GM18511 (cell line): ENCODE measurements at regions not wholly inside any gene's neighbourhood (a gene's known extent, or its start where the extent isn't known, plus 50 kb on each side); places are given as distances from the start of the nearest gene placed in this dataset.

Experiments used
- ATAC-seq: cut with Tn5 transposase; IDR thresholded peaks from one replicate; pipeline ENCODE4 v1.9.1; 2021; ENCODE audit warnings: mild to moderate bottlenecking, moderate library complexity; ENCODE audit not compliant: unreplicated experiment

GRCh38 chr3:127033171-127033570 is 50.3 kb downstream of the PLXNA1 start:
- no peak for ATAC-seq

- no peak for ATAC-seq
Observed at GRCh38 chr3:127033786-127034185, 50.9 kb downstream of the PLXNA1 start.

- no peak for ATAC-seq
Observed at GRCh38 chr3:127034195-127034989, 51.5 kb downstream of the PLXNA1 start.

GRCh38 chr3:127034990-127035652 is 52.2 kb downstream of the PLXNA1 start:
- no peak for ATAC-seq

- no peak for ATAC-seq
Observed at GRCh38 chr3:127035677-127036076, 52.8 kb downstream of the PLXNA1 start.

- no peak for ATAC-seq
Observed at GRCh38 chr3:127036209-127037020, 53.5 kb downstream of the PLXNA1 start.

- no peak for ATAC-seq
Observed at GRCh38 chr3:127037021-127037400, 54.1 kb downstream of the PLXNA1 start.

GRCh38 chr3:127037418-127037841 is 54.5 kb downstream of the PLXNA1 start:
- ATAC-seq: no peak

- ATAC-seq: no peak
Observed at GRCh38 chr3:127037971-127038446, 55.1 kb downstream of the PLXNA1 start.

GRCh38 chr3:127038466-127038865 is 55.6 kb downstream of the PLXNA1 start:
- ATAC-seq: no peak

- ATAC-seq: no peak
Observed at GRCh38 chr3:127038923-127039581, 56.1 kb downstream of the PLXNA1 start.

GRCh38 chr3:127039719-127040118 is 56.8 kb downstream of the PLXNA1 start:
- no peak for ATAC-seq

- no peak for ATAC-seq
Observed at GRCh38 chr3:127040216-127040615, 57.3 kb downstream of the PLXNA1 start.

- no peak for ATAC-seq
Observed at GRCh38 chr3:127041264-127041820, 58.4 kb downstream of the PLXNA1 start.

GRCh38 chr3:127041933-127042332 is 59.0 kb downstream of the PLXNA1 start:
- ATAC-seq: no peak

- no peak for ATAC-seq
Observed at GRCh38 chr3:127042634-127043033, 59.7 kb downstream of the PLXNA1 start.

GRCh38 chr3:127043041-127043641 is 60.2 kb downstream of the PLXNA1 start:
- no peak for ATAC-seq

- ATAC-seq: no peak
Observed at GRCh38 chr3:127043731-127044510, 61.0 kb downstream of the PLXNA1 start.

GRCh38 chr3:127044996-127045395 is 62.1 kb downstream of the PLXNA1 start:
- no peak for ATAC-seq
